Nephron (organoid): ENCODE measurements at regions not wholly inside any gene's neighbourhood (a gene's known extent, or its start where the extent isn't known, plus 50 kb on each side); places are given as distances from the start of the nearest gene placed in this dataset.
"Not testable (repeated sequence)": the region's sequence is repeated elsewhere in the genome, so short reads cannot be mapped to it uniquely, and the experiment has no call there.

Experiments used
- H3K27ac Mint-ChIP-seq, 3 experiments: 2 replicates each; pipeline ENCODE4 v1.8.0; 2020; ENCODE audit warnings: mixed read lengths in 3 of 3, mild to moderate bottlenecking in 2 of 3, moderate library complexity in 1 of 3
- H3K27me3 Mint-ChIP-seq: 2 replicates; pipeline ENCODE4 v1.8.0; 2021; ENCODE audit warnings: low read depth, mild to moderate bottlenecking, moderate library complexity, mixed read lengths
- H3K36me3 Mint-ChIP-seq: 2 replicates; pipeline ENCODE4 v1.8.0; 2020; ENCODE audit warnings: low read depth, mixed read lengths
- H3K4me1 Mint-ChIP-seq: 2 replicates; pipeline ENCODE4 v1.8.0; 2020; ENCODE audit warnings: mixed read lengths
- H3K4me3 Mint-ChIP-seq, 3 experiments: 2 replicates each; pipeline ENCODE4 v1.8.0; 2020; ENCODE audit warnings: mild to moderate bottlenecking in 3 of 3, mixed read lengths in 3 of 3, moderate library complexity in 2 of 3
- H3K9me3 Mint-ChIP-seq: 2 replicates; pipeline ENCODE4 v1.8.0; 2020; ENCODE audit warnings: mixed read lengths
- TF ChIP-seq, protein P1 (sequence below), 3 experiments: fragments of 200-600 bp; sonication (generic); IDR thresholded peaks; one replicate each; pipeline ENCODE4 v1.5.0; 2021; ENCODE audit warnings: antibody characterized with exemption in 3 of 3; ENCODE audit not compliant: unreplicated experiment in 3 of 3

DNA sequence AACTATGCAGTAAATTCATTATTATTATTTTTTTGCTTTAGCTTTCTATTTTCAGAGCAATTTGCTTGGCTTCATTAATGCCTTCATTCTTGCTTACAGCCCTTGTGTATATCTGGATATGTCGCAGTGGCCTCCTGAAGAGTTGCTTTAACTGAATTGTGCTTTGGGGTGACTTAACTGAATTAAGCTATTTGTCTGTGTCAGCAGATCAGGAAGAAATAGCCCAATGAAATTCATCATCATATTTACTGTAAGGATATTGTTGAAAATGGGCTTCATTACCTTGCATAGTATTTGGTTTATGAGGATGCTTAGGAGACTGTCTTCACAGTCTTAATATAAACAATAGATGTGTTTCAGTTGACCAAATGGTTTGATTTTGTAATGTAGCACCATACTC lies 59.7 kb upstream of the PIP4K2A start:
- TF ChIP-seq, protein P1, sequence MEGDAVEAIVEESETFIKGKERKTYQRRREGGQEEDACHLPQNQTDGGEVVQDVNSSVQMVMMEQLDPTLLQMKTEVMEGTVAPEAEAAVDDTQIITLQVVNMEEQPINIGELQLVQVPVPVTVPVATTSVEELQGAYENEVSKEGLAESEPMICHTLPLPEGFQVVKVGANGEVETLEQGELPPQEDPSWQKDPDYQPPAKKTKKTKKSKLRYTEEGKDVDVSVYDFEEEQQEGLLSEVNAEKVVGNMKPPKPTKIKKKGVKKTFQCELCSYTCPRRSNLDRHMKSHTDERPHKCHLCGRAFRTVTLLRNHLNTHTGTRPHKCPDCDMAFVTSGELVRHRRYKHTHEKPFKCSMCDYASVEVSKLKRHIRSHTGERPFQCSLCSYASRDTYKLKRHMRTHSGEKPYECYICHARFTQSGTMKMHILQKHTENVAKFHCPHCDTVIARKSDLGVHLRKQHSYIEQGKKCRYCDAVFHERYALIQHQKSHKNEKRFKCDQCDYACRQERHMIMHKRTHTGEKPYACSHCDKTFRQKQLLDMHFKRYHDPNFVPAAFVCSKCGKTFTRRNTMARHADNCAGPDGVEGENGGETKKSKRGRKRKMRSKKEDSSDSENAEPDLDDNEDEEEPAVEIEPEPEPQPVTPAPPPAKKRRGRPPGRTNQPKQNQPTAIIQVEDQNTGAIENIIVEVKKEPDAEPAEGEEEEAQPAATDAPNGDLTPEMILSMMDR (IDR thresholded peaks at IDR 0.05; ENCODE audit: unreplicated experiment in 3 of 3): no peak
- no peak overlapping the region for H3K27ac Mint-ChIP-seq
- H3K36me3 Mint-ChIP-seq: no peaks in the 10 kb centered on the region
- peaks cover 5% of the 10 kb centered on the region for H3K4me1 Mint-ChIP-seq
- H3K4me3 Mint-ChIP-seq: no peak overlapping the region
- peaks cover 11% of the 10 kb centered on the region for H3K9me3 Mint-ChIP-seq
- no peaks in the 10 kb centered on the region for H3K27me3 Mint-ChIP-seq

DNA sequence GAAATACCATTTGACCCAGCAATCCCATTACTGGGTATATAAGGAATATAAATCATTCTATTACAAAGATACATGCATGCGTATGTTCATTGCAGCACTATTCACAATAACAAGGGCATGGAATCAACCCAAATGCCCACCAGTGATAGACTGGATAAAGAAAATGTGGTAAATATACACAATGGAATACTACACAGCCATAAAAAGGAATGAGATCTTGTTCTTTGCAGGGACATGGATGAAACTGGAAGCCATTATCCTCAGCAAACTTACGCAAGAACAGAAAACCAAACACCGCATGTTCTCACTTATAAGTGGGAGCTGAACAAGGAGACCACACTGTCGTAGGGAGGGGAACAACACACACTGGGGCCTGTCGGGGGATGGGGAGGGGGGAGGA lies 57.3 kb upstream of the PIP4K2A start:
- not testable (repeated sequence) for H3K4me3 Mint-ChIP-seq, H3K27me3 Mint-ChIP-seq, H3K9me3 Mint-ChIP-seq, H3K27ac Mint-ChIP-seq, H3K36me3 Mint-ChIP-seq
- H3K4me1 Mint-ChIP-seq: peaks cover 19% of the 10 kb centered on the region

DNA sequence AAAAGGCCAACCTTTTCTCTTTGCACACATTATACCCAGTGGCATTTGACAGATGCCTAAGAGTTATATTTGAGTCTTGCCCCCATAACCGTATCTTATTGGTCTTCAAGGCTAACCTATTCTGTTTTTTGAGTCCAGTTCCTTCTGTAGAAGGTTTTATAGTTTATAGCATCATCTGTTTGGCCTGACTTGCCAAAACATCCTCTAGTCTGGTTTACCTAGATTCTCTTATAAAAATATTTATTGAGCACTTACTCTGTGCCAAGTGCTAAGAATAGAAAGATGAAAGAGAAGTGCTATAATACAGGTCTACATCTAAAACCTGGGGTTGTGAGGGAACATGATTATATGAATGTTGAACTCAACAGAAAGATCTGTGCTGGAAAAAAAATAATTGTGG lies 55.9 kb upstream of the PIP4K2A start:
- TF ChIP-seq, protein P1 (IDR thresholded peaks at IDR 0.05; ENCODE audit: unreplicated experiment in 3 of 3): no peak

DNA sequence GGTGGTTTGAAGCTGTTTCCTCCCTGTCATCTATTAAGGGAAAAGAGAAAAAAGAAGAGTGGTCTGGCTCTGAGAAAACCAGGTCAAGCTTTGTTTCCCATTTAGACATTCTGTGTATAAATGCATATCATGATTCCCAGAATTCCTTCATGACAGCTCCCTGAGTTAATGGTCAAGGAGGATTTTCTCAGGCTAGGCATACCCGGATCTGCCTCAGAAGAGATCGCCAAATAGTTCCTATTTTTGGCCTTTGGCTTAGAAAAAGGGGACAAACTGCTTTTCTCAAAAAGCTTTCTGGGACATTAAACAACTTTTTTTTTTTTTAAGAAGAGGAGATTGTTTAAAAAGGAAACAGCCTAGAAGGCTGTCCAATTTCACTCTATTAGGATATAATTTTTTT lies 53.5 kb upstream of the PIP4K2A start:
- Mint-ChIP-seq H3K4me1 (peaks cover 32% of the 10 kb centered on the region), H3K27ac (peak overlapping the region in 1 of 3 experiments; percentile 47), H3K27me3 (no peaks in the 10 kb centered on the region), H3K9me3 (peaks cover 7% of the 10 kb centered on the region), H3K4me3 (no peak overlapping the region), H3K36me3 (no peaks in the 10 kb centered on the region)
- TF ChIP-seq, protein P1 (IDR thresholded peaks at IDR 0.05; ENCODE audit: unreplicated experiment in 3 of 3): no peak

More for the DNA sequence above, 55.9 kb upstream of the PIP4K2A start:
- H3K4me3 Mint-ChIP-seq: no peak overlapping the region
- peaks cover 26% of the 10 kb centered on the region for H3K4me1 Mint-ChIP-seq
- no peaks in the 10 kb centered on the region for H3K27me3 Mint-ChIP-seq
- no peaks in the 10 kb centered on the region for H3K36me3 Mint-ChIP-seq
- H3K27ac Mint-ChIP-seq: no peak overlapping the region
- peaks cover 7% of the 10 kb centered on the region for H3K9me3 Mint-ChIP-seq

DNA sequence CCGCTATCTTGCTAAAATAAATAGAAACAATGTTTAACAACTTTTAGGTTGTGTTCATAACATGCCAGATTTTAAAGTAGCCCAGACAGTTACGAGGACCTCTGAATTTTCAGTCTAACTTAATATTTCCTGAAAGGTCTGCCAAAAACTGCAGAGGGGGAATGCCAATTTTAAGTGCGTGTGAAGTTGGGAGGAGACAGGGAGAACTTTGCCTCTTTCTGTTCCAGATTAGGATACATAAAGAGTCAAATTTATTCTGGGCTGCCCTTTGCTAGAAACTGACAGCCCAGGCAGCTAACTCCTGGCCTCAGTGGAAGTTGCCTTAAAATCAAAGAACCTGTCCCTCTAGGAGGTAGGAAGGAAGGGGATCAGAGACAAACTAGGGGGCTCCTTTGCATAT lies 52.3 kb upstream of the PIP4K2A start:
- TF ChIP-seq, protein P1 (IDR thresholded peaks at IDR 0.05; ENCODE audit: unreplicated experiment in 3 of 3): no peak
- Mint-ChIP-seq H3K27ac (peak overlapping the region in 1 of 3 experiments; percentile 47), H3K4me3 (no peak overlapping the region), H3K4me1 (peaks cover 32% of the 10 kb centered on the region), H3K36me3 (no peaks in the 10 kb centered on the region), H3K9me3 (peaks cover 4% of the 10 kb centered on the region), H3K27me3 (peaks cover 4% of the 10 kb centered on the region)

DNA sequence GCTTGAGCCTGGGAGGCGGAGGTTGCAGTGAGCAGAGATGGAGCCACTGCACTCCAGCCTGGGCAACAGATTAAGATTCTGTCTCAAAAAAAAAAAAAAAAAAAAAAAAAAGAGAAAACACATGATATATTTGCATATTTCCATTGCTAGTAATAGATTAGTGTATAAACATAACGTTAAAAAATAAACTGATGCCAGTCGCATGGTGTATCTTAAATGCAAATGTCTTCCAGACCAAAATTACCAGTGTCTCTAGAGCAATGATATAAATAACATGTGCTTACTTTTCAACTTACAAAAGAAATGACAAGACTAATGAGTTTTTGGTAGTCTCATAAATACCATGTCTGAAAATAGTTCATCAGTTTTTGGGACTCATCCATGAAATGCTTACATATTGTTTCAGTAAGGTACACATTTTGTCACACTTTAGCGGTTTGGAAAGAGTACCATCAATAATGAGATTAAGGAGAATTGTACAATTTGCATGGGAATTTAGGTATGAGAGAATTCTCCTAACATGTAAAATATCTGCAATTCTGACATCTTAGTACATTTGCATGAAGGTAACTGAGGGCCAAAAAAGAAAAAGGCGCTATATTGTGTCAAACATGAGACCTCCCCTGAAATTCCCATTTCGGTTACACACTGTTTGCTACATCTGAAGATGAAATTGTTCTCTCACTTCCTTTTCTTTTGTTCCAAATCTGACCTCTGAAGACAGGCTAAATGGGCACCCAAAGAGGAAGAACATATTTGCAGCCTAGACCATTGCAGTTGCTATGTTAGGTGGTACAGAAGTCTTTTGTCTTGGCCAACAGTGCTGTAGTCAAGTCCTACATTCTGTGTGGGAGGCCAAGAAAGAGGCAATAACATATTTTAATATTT lies 51.5 kb upstream of the PIP4K2A start:
- H3K27me3 Mint-ChIP-seq: peaks cover 9% of the 10 kb centered on the region
- H3K36me3 Mint-ChIP-seq: no peaks in the 10 kb centered on the region
- H3K4me1 Mint-ChIP-seq: peaks cover 32% of the 10 kb centered on the region
- H3K4me3 Mint-ChIP-seq: no peak overlapping the region
- TF ChIP-seq, protein P1 (IDR thresholded peaks at IDR 0.05; ENCODE audit: unreplicated experiment in 3 of 3): no peak
- no peak overlapping the region for H3K27ac Mint-ChIP-seq
- H3K9me3 Mint-ChIP-seq: peaks cover 4% of the 10 kb centered on the region
